SK-N-SH (cell line): ENCODE measurements at regions not wholly inside any gene's neighbourhood (a gene's known extent, or its start where the extent isn't known, plus 50 kb on each side); places are given as distances from the start of the nearest gene placed in this dataset.

ENCODE experiments used
- CTCF ChIA-PET: fragments of 300-600, 350-600 bp; formaldehyde crosslinking; extraction: SDS; loops from one replicate; lab custom pipeline; 2021; lab: Yijun Ruan, JAX
- POLR2A ChIA-PET: fragments of 350-600 bp; sonication (Branson Sonifier 250); formaldehyde crosslinking; extraction: SDS; loops from one replicate; lab custom pipeline; 2020; ENCODE audit warnings: antibody characterized with exemption, inconsistent platforms; lab: Yijun Ruan, JAX
- DNase-seq: peaks from one replicate; pipeline ENCODE4 v3.0.0; 2012
- H2AFZ ChIP-seq: fragments of 200-600 bp; sonication (generic); 2 replicates; pipeline ENCODE4 v1.8.1; 2016; ENCODE audit warnings: antibody characterized with exemption, mild to moderate bottlenecking, low read depth
- H3F3A ChIP-seq: fragments of 200-600 bp; sonication (generic); replicated peaks from 2 replicates; pipeline ENCODE3; 2016; ENCODE audit warnings: antibody characterized with exemption, mild to moderate bottlenecking; ENCODE audit not compliant: insufficient read depth
- H3K27ac ChIP-seq, 2 experiments: fragments of 200-500 bp in 1 of 2; fragments of 200-600 bp in 1 of 2; sonication (Bioruptor generic) in 1 of 2; sonication (generic), shearing (Covaris generic) in 1 of 2; 2 replicates each; pipeline versions ENCODE4 v1.5.1 to v1.6.1; 2014 to 2016; ENCODE audit warnings: low read depth in 2 of 2, inconsistent platforms in 1 of 2, low read length in 1 of 2, mild to moderate bottlenecking in 1 of 2, mixed read lengths in 1 of 2
- H3K27me3 ChIP-seq: fragments of 200-600 bp; sonication (generic), shearing (Covaris generic); 2 replicates; pipeline ENCODE4 v1.6.1; 2016; ENCODE audit warnings: mixed run types; ENCODE audit not compliant: insufficient read depth
- H3K36me3 ChIP-seq, 2 experiments: fragments of 200-500 bp in 1 of 2; fragments of 200-600 bp in 1 of 2; sonication (Bioruptor generic) in 1 of 2; sonication (generic) in 1 of 2; replicated peaks in 1 of 2; 2 replicates each; pipeline versions ENCODE3 to v1.5.1; 2014 to 2016; ENCODE audit warnings: low read length in 1 of 2, mild to moderate bottlenecking in 1 of 2; ENCODE audit not compliant: insufficient read depth in 2 of 2, control insufficient read depth in 1 of 2
- H3K4me1 ChIP-seq, 2 experiments: fragments of 200-500 bp in 1 of 2; fragments of 200-600 bp in 1 of 2; sonication (Bioruptor generic) in 1 of 2; sonication (generic), shearing (Covaris generic) in 1 of 2; 2 replicates each; pipeline versions ENCODE4 v1.5.1 to v1.6.1; 2014 to 2016; ENCODE audit warnings: low read depth in 1 of 2, low read length in 1 of 2, mixed run types in 1 of 2; ENCODE audit not compliant: insufficient read depth in 2 of 2, control insufficient read depth in 1 of 2
- H3K4me2 ChIP-seq: fragments of 200-600 bp; sonication (generic), shearing (Covaris generic); 2 replicates; pipeline ENCODE4 v1.6.1; 2017; ENCODE audit warnings: mixed run types
- H3K4me3 ChIP-seq, 2 experiments: fragments of 200-500 bp in 1 of 2; fragments of 200-600 bp in 1 of 2; sonication (Bioruptor generic) in 1 of 2; sonication (generic), shearing (Covaris generic) in 1 of 2; 2 replicates each; pipeline versions ENCODE4 v1.5.1 to v1.8.1; 2014 to 2016; ENCODE audit warnings: low read depth in 2 of 2, inconsistent platforms in 1 of 2, low read length in 1 of 2, mild to moderate bottlenecking in 1 of 2, mixed read lengths in 1 of 2, moderate library complexity in 1 of 2
- H3K79me2 ChIP-seq: fragments of 200-600 bp; sonication (generic); 2 replicates; pipeline ENCODE4 v1.8.1; 2017; ENCODE audit warnings: mild to moderate bottlenecking; ENCODE audit not compliant: insufficient read depth
- H3K9ac ChIP-seq: fragments of 200-600 bp; sonication (generic); 2 replicates; pipeline ENCODE4 v1.6.1; 2017; ENCODE audit warnings: mixed run types
- H3K9me2 ChIP-seq: fragments of 200-600 bp; sonication (generic); 2 replicates; pipeline ENCODE4 v1.6.1; 2017; ENCODE audit warnings: mixed run types
- H3K9me3 ChIP-seq: fragments of 200-600 bp; sonication (generic); 2 replicates; pipeline ENCODE4 v1.6.1; 2017; ENCODE audit warnings: mixed run types, mild to moderate bottlenecking, moderate library complexity
- H4K20me1 ChIP-seq: fragments of 200-600 bp; sonication (generic); 2 replicates; pipeline ENCODE4 v1.6.1; 2017; ENCODE audit warnings: mild to moderate bottlenecking, mixed run types; ENCODE audit not compliant: insufficient read depth
- CHD2 ChIP-seq: fragments of 150-350 bp; IDR thresholded peaks from 2 replicates; pipeline ENCODE4 v1.6.1; 2018; ENCODE audit warnings: low read length; ENCODE audit not compliant: partially characterized antibody
- EP300 ChIP-seq, 2 experiments: IDR thresholded peaks; 2 replicates each; pipeline versions ENCODE4 v1.4.0 to v1.6.1; 2012; ENCODE audit warnings: borderline replicate concordance in 1 of 2, low read depth in 1 of 2, low read length in 1 of 2
- EZH2phosphoT487 ChIP-seq: fragments of 200-600 bp; sonication (generic); IDR thresholded peaks from 2 replicates; pipeline ENCODE4 v1.6.1; 2017; ENCODE audit warnings: low read depth, mixed run types, mild to moderate bottlenecking, antibody characterized with exemption, moderate library complexity, borderline replicate concordance
- FOSL2 ChIP-seq: IDR thresholded peaks from 2 replicates; pipeline ENCODE4 v1.4.0; 2012; ENCODE audit warnings: low read depth, mild to moderate bottlenecking, moderate library complexity, borderline replicate concordance
- NFIC ChIP-seq: IDR thresholded peaks from 2 replicates; pipeline ENCODE4 v1.4.0; 2012; ENCODE audit warnings: borderline replicate concordance
- NRF1 ChIP-seq: IDR thresholded peaks from 2 replicates; pipeline ENCODE4 v1.6.1; 2012; ENCODE audit warnings: low read depth, mild to moderate bottlenecking, low read length
- RCOR1 ChIP-seq: fragments of 150-350 bp; IDR thresholded peaks from 2 replicates; pipeline ENCODE4 v1.6.1; 2017; ENCODE audit warnings: antibody characterized with exemption, low read length
- REST ChIP-seq: IDR thresholded peaks from 2 replicates; pipeline ENCODE4 v1.6.1; 2012; ENCODE audit warnings: mild to moderate bottlenecking, low read depth, low read length, moderate library complexity
- RXRA ChIP-seq: IDR thresholded peaks from 2 replicates; pipeline ENCODE4 v1.4.0; 2012; ENCODE audit warnings: low read depth, mild to moderate bottlenecking, borderline replicate concordance
- SIN3A ChIP-seq: IDR thresholded peaks from 2 replicates; pipeline ENCODE4 v1.6.1; 2012; ENCODE audit warnings: low read depth, mild to moderate bottlenecking, low read length, moderate library complexity, borderline replicate concordance
- USF1 ChIP-seq: IDR thresholded peaks from 2 replicates; pipeline ENCODE4 v1.4.0; 2012; ENCODE audit warnings: low read depth, borderline replicate concordance
- USF2 ChIP-seq: fragments of 150-350 bp; IDR thresholded peaks from 2 replicates; pipeline ENCODE4 v1.6.1; 2017; ENCODE audit warnings: antibody characterized with exemption, low read length, low read depth, borderline replicate concordance
- YY1 ChIP-seq: IDR thresholded peaks from 2 replicates; pipeline ENCODE4 v1.4.0; 2012; ENCODE audit warnings: low read depth, mild to moderate bottlenecking
- ZBTB33 ChIP-seq: IDR thresholded peaks from 2 replicates; pipeline ENCODE4 v1.4.0; 2012; ENCODE audit warnings: low read depth, borderline replicate concordance
- WGBS: methylation state at CpG from one replicate; pipeline ENCODE4 v1.1.6; 2017; ENCODE audit warnings: low lambda C conversion rate; 5-methylcytosine and 5-hydroxymethylcytosine counted together
- TF ChIP-seq, protein P1 (sequence below): fragments of 200-600 bp; sonication (generic); IDR thresholded peaks from 2 replicates; pipeline ENCODE4 v1.6.1; 2017; ENCODE audit warnings: antibody characterized with exemption, mild to moderate bottlenecking, moderate library complexity

DNA sequence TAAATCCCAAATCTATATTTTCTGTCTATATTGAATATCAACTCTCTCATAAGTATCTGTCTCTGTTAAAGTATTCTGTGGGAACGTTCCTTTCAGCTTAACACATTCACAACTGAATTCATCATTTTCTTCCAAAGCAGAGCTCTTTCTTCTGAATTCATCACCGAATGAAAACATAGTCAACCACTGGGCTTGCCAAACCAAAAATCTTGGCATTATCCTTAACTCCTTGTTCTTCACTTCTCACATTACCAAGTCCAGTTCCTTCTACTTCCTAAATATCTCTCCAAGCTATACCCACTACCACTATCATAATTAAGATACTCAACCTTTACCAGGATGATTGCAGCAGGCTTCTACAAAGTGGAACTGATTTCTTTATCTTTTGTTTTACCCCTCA, 559.8 kb downstream of the MAT2B start:
- no peak overlapping the region for H3K9ac ChIP-seq
- no peaks in the 10 kb centered on the region for H3K9me3 ChIP-seq
- H2AFZ ChIP-seq: no peak overlapping the region
- no peak overlapping the region for H3K4me3 ChIP-seq
- no peaks in the 10 kb centered on the region for H3K27me3 ChIP-seq
- no peak overlapping the region for H3K4me2 ChIP-seq
- ChIA-PET POLR2A (no interaction called here), CTCF (no interaction called here)
- no peak overlapping the region for H3K27ac ChIP-seq
- WGBS: 60% methylated on average over 2 of the region's 2 CpGs
- H3K9me2 ChIP-seq: no peaks in the 10 kb centered on the region
- no peaks in the 10 kb centered on the region for H3F3A ChIP-seq
- H3K4me1 ChIP-seq: no peaks in the 10 kb centered on the region
- no peak for DNase-seq
- TF ChIP-seq FOSL2: no peak
- no peak for TF ChIP-seq NFIC
- TF ChIP-seq EP300 (IDR thresholded peaks at IDR 0.05; ENCODE audit: borderline replicate concordance in 1 of 2, low read depth in 1 of 2, low read length in 1 of 2): no peak
- TF ChIP-seq USF2: no peak
- no peak for TF ChIP-seq EZH2phosphoT487
- TF ChIP-seq YY1: no peak
- TF ChIP-seq CHD2: no peak
- TF ChIP-seq RCOR1: no peak
- TF ChIP-seq, protein P1, sequence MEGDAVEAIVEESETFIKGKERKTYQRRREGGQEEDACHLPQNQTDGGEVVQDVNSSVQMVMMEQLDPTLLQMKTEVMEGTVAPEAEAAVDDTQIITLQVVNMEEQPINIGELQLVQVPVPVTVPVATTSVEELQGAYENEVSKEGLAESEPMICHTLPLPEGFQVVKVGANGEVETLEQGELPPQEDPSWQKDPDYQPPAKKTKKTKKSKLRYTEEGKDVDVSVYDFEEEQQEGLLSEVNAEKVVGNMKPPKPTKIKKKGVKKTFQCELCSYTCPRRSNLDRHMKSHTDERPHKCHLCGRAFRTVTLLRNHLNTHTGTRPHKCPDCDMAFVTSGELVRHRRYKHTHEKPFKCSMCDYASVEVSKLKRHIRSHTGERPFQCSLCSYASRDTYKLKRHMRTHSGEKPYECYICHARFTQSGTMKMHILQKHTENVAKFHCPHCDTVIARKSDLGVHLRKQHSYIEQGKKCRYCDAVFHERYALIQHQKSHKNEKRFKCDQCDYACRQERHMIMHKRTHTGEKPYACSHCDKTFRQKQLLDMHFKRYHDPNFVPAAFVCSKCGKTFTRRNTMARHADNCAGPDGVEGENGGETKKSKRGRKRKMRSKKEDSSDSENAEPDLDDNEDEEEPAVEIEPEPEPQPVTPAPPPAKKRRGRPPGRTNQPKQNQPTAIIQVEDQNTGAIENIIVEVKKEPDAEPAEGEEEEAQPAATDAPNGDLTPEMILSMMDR: no peak
- no peak for TF ChIP-seq RXRA
- no peaks in the 10 kb centered on the region for H3K36me3 ChIP-seq
- no peaks in the 10 kb centered on the region for H3K79me2 ChIP-seq
- H4K20me1 ChIP-seq: no peaks in the 10 kb centered on the region

DNA sequence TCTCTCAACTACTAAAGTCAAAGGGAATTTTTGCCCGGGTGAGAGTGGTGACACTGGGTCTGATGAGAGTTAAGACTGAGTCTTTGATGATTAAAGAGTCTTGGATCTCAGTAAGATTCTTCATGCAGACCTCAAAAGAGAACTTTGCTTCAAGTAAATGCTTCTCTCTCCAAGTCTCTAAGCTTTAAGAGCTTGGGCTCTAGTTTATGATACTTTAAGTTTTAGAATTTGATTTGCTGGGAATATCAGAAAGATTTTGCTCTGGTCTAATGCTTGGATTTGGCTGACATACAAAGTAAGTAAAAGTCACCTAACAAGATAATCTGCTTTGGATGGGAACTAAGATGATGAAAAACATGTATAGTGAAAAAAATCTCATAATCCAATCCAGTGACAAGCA, 566.3 kb downstream of the MAT2B start:
- no peak for DNase-seq
- no peaks in the 10 kb centered on the region for H3K27me3 ChIP-seq
- CTCF ChIA-PET: no interaction called here
- no peaks in the 10 kb centered on the region for H3K9me3 ChIP-seq
- H3K79me2 ChIP-seq: no peaks in the 10 kb centered on the region
- H3K4me1 ChIP-seq: no peaks in the 10 kb centered on the region; a peak in 1 of 4 replicates
- H3K27ac ChIP-seq: no peak overlapping the region
- no peak overlapping the region for H3K4me3 ChIP-seq
- H3K9me2 ChIP-seq: no peaks in the 10 kb centered on the region
- H3K36me3 ChIP-seq: no peaks in the 10 kb centered on the region
- 53% methylated on average over 1 of the region's 1 CpG for WGBS
- no peak overlapping the region for H3K4me2 ChIP-seq
- no peak overlapping the region for H2AFZ ChIP-seq
- POLR2A ChIA-PET: no interaction called here
- TF ChIP-seq SIN3A (no peak), NRF1 (no peak), REST (no peak), ZBTB33 (no peak), USF1 (no peak)
- H3K9ac ChIP-seq: no peak overlapping the region
- no peaks in the 10 kb centered on the region for H4K20me1 ChIP-seq
- no peaks in the 10 kb centered on the region for H3F3A ChIP-seq
